HCT116 (cell line): ENCODE measurements at regions not wholly inside any gene's neighbourhood (a gene's known extent, or its start where the extent isn't known, plus 50 kb on each side); places are given as distances from the start of the nearest gene placed in this dataset.

Source experiments
- ATAC-seq: fragments of 200-7000 bp; cut with Tn5 transposase; 2 replicates; pipeline ENCODE4 v1.9.1; 2020; ENCODE audit warnings: mild to moderate bottlenecking, moderate library complexity
- BruUV-seq: library from RNA; stranded (reverse); fragments of 400-500 nt; replicated peaks from 2 replicates; lab custom pipeline; 2021; lab: Mats Ljungman, UMichigan
- CTCF ChIA-PET: fragments of 300-600 bp; sonication (Branson Sonifier 250); formaldehyde crosslinking; loops from one replicate; lab custom pipeline; 2021; ENCODE audit warnings: antibody characterized with exemption; lab: Charles Lee
- POLR2A ChIA-PET: fragments of 300-600, 350-600 bp; sonication (Branson Sonifier 250); formaldehyde crosslinking; loops from one replicate; lab custom pipeline; 2021; ENCODE audit warnings: antibody characterized with exemption; lab: Charles Lee
- RAD21 ChIA-PET, 2 experiments: fragments of 300-600 bp; sonication (Branson Sonifier 250); formaldehyde crosslinking; loops; one replicate each; lab custom pipeline; 2023; ENCODE audit warnings: low total read pairs in 2 of 2; ENCODE audit not compliant: uncharacterized antibody in 2 of 2, unreplicated experiment in 2 of 2, low non-redundant PET in 1 of 2; lab: Charles Lee
- DNase-seq: peaks from one replicate; pipeline ENCODE4 v3.0.0-alpha.2; 2010; ENCODE audit warnings: low read depth, low spot score
- H2AFZ ChIP-seq: fragments of 200-600 bp; shearing (Covaris generic), sonication (generic); 2 replicates; pipeline ENCODE4 v1.6.1; 2017; ENCODE audit warnings: low read depth, mixed run types, mixed read lengths, antibody characterized with exemption, low read length; ENCODE audit not compliant: poor library complexity, severe bottlenecking
- H3K27ac ChIP-seq: 2 replicates; pipeline ENCODE4 v1.5.1; 2012; ENCODE audit warnings: low read depth, low read length
- H3K27me3 ChIP-seq: fragments of 200-600 bp; sonication (generic); 2 replicates; pipeline ENCODE4 v1.6.1; 2016; ENCODE audit warnings: mixed run types, low read length, mixed read lengths; ENCODE audit not compliant: insufficient read depth
- H3K36me3 ChIP-seq, 2 experiments: fragments of 200-500 bp in 1 of 2; fragments of 200-600 bp in 1 of 2; sonication (Bioruptor generic) in 1 of 2; sonication (generic) in 1 of 2; 2 replicates each; pipeline versions ENCODE4 v1.5.1 to v1.6.1; 2014 to 2016; ENCODE audit warnings: low read length in 2 of 2, inconsistent platforms in 1 of 2, mixed read lengths in 1 of 2, mixed run types in 1 of 2; ENCODE audit not compliant: insufficient read depth in 2 of 2, control insufficient read depth in 1 of 2
- H3K4me1 ChIP-seq, 2 experiments: fragments of 200-600 bp in 1 of 2; sonication (generic) in 1 of 2; 2 replicates each; pipeline versions ENCODE4 v1.5.1 to v1.6.1; 2012 to 2017; ENCODE audit warnings: low read length in 2 of 2, inconsistent platforms in 1 of 2, mild to moderate bottlenecking in 1 of 2, mixed read lengths in 1 of 2, mixed run types in 1 of 2, moderate library complexity in 1 of 2; ENCODE audit not compliant: insufficient read depth in 2 of 2, control insufficient read depth in 1 of 2
- H3K4me2 ChIP-seq: fragments of 200-600 bp; sonication (generic); 2 replicates; pipeline ENCODE4 v1.6.1; 2017; ENCODE audit warnings: mixed run types, low read length, mixed read lengths
- H3K4me3 ChIP-seq, 2 experiments: fragments of 200-600 bp in 1 of 2; sonication (generic) in 1 of 2; replicated peaks in 1 of 2; 2 replicates each; pipeline ENCODE4 v1.5.1; 2011 to 2016; ENCODE audit warnings: low read length in 2 of 2, control low read depth in 1 of 2, low read depth in 1 of 2, mild to moderate bottlenecking in 1 of 2, mixed read lengths in 1 of 2, mixed run types in 1 of 2
- H3K79me2 ChIP-seq: fragments of 200-600 bp; sonication (generic); 2 replicates; pipeline ENCODE4 v1.6.1; 2017; ENCODE audit warnings: mild to moderate bottlenecking, mixed run types, low read length, moderate library complexity, mixed read lengths; ENCODE audit not compliant: insufficient read depth
- H3K9ac ChIP-seq: fragments of 200-600 bp; sonication (generic); 2 replicates; pipeline ENCODE4 v1.6.1; 2016; ENCODE audit warnings: low read length, mixed read lengths
- H3K9me2 ChIP-seq: fragments of 200-600 bp; sonication (generic), shearing (Covaris generic); 2 replicates; pipeline ENCODE4 v1.6.1; 2017; ENCODE audit warnings: mixed run types, mild to moderate bottlenecking, moderate library complexity; ENCODE audit not compliant: insufficient read depth
- H3K9me3 ChIP-seq, 2 experiments: fragments of 200-500 bp in 1 of 2; fragments of 200-600 bp in 1 of 2; sonication (Bioruptor generic) in 1 of 2; sonication (generic) in 1 of 2; 2 replicates each; pipeline ENCODE4 v1.6.1; 2014 to 2017; ENCODE audit warnings: low read length in 2 of 2, mixed read lengths in 2 of 2, inconsistent platforms in 1 of 2, low read depth in 1 of 2, mild to moderate bottlenecking in 1 of 2, mixed run types in 1 of 2, moderate library complexity in 1 of 2; ENCODE audit not compliant: control insufficient read depth in 1 of 2, insufficient read depth in 1 of 2
- H4K20me1 ChIP-seq: fragments of 200-600 bp; sonication (generic), shearing (Covaris generic); 2 replicates; pipeline ENCODE4 v1.6.1; 2017; ENCODE audit warnings: mixed run types, mild to moderate bottlenecking, moderate library complexity; ENCODE audit not compliant: insufficient read depth
- CBX3 ChIP-seq: IDR thresholded peaks from 2 replicates; pipeline ENCODE4 v1.6.1; 2012; ENCODE audit warnings: low read depth
- CEBPB ChIP-seq: IDR thresholded peaks from 2 replicates; pipeline ENCODE4 v1.6.1; 2012; ENCODE audit warnings: low read depth
- ELF1 ChIP-seq: IDR thresholded peaks from 2 replicates; pipeline ENCODE4 v1.6.1; 2012; ENCODE audit warnings: low read depth, borderline replicate concordance
- EZH2 ChIP-seq: fragments of 200-600 bp; sonication (generic); IDR thresholded peaks from 2 replicates; pipeline ENCODE4 v1.6.1; 2017; ENCODE audit warnings: antibody characterized with exemption, mixed run types
- EZH2phosphoT487 ChIP-seq: fragments of 200-600 bp; IDR thresholded peaks from 2 replicates; pipeline ENCODE4 v1.6.1; 2018; ENCODE audit warnings: antibody characterized with exemption, borderline replicate concordance
- JUND ChIP-seq: IDR thresholded peaks from 2 replicates; pipeline ENCODE4 v1.6.1; 2012
- POLR2A ChIP-seq: IDR thresholded peaks from 2 replicates; pipeline ENCODE4 v1.7.0; 2011; ENCODE audit warnings: borderline replicate concordance; ENCODE audit not compliant: insufficient read depth, insufficient read length; ENCODE audit errors: extremely low read depth
- REST ChIP-seq: IDR thresholded peaks from 2 replicates; pipeline ENCODE4 v1.6.1; 2012; ENCODE audit warnings: low read depth
- SIN3A ChIP-seq: IDR thresholded peaks from 2 replicates; pipeline ENCODE4 v1.6.1; 2012; ENCODE audit warnings: low read depth
- SP1 ChIP-seq: IDR thresholded peaks from 2 replicates; pipeline ENCODE4 v1.6.1; 2012; ENCODE audit warnings: low read depth
- SRF ChIP-seq: IDR thresholded peaks from 2 replicates; pipeline ENCODE4 v1.6.1; 2012; ENCODE audit warnings: low read depth
- TCF7L2 ChIP-seq: IDR thresholded peaks from 2 replicates; pipeline ENCODE4 v1.7.0; 2011; ENCODE audit warnings: borderline replicate concordance, inconsistent platforms; ENCODE audit not compliant: insufficient read depth, insufficient read length; ENCODE audit errors: extremely low read depth
- YY1 ChIP-seq: IDR thresholded peaks from 2 replicates; pipeline ENCODE4 v1.6.1; 2011; ENCODE audit warnings: low read length, low read depth, moderate library complexity, mild to moderate bottlenecking; ENCODE audit not compliant: insufficient replicate concordance; ENCODE audit errors: extremely low read depth
- ZBTB33 ChIP-seq: IDR thresholded peaks from 2 replicates; pipeline ENCODE4 v1.6.1; 2011; ENCODE audit warnings: mild to moderate bottlenecking, low read length, moderate library complexity; ENCODE audit not compliant: insufficient replicate concordance; ENCODE audit errors: extremely low read depth
- ZFX ChIP-seq: fragments of 450-650 bp; IDR thresholded peaks from 2 replicates; pipeline ENCODE4 v1.6.1; 2017
- ZNF274 ChIP-seq: fragments of 200-500 bp; sonication (Bioruptor generic); IDR thresholded peaks from 2 replicates; pipeline ENCODE4 v1.6.1; 2014; ENCODE audit warnings: mild to moderate bottlenecking, low read depth, low read length, inconsistent platforms
- intact Hi-C: fragments of 100-400 bp; cut with micrococcal nuclease; formaldehyde crosslinking; loops from 2 replicates; pipeline ENCODE4 v1.10.0; 2022
- TF ChIP-seq, protein P1 (sequence below): IDR thresholded peaks from 2 replicates; pipeline ENCODE4 v1.6.1; 2012
- TF ChIP-seq, protein P2 (sequence below), 3 experiments: fragments of 200-600 bp in 1 of 3; sonication (generic) in 1 of 3; IDR thresholded peaks in 2 of 3; conservative IDR thresholded peaks in 1 of 3; 2 replicates each; pipeline ENCODE4 v1.5.1; 2012 to 2017; ENCODE audit warnings: low read depth in 2 of 3, low read length in 2 of 3, antibody characterized with exemption in 1 of 3, borderline replicate concordance in 1 of 3, control low read depth in 1 of 3, mild to moderate bottlenecking in 1 of 3, mixed read lengths in 1 of 3, mixed run types in 1 of 3, moderate library complexity in 1 of 3; ENCODE audit not compliant: insufficient read depth in 1 of 3

DNA sequence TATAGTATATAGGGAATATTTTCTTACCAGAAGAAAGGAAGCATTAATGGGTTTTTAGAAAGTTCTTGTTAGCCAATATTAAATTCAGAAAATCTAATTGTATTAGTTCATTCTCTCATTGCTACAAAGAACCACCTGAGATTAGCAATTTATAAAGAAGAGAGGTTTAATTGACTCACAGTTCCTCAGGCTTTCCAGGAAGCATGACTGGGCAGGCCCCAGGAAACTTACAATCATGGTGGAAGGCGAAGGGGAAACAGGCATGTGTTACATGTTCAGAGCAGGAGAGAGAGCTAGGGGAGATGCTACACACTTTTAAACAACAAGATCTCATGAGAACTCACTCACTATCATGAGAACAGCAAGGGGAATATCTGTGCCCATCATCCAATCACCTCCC, 304.0 kb upstream of the CDH12 start (continued):
- TF ChIP-seq REST (no peak), POLR2A (no peak), SIN3A (no peak), ZFX (no peak), SP1 (no peak), CEBPB (no peak), SRF (no peak), YY1 (no peak)

- no peak overlapping the region for H2AFZ ChIP-seq
- intact Hi-C loops: no loop called here
- H3K27ac ChIP-seq: no peak overlapping the region
- H3K4me2 ChIP-seq: no peak overlapping the region
- CTCF ChIA-PET: no interaction called here
- no peaks in the 10 kb centered on the region for H4K20me1 ChIP-seq
- no TSS peak for BruUV-seq
- POLR2A ChIA-PET: no interaction called here
- DNase-seq: no peak
- no peak overlapping the region for H3K9ac ChIP-seq
- no peaks in the 10 kb centered on the region for H3K9me2 ChIP-seq
- no peak for ATAC-seq
- RAD21 ChIA-PET: no interaction called here
- H3K79me2 ChIP-seq: no peaks in the 10 kb centered on the region
- H3K36me3 ChIP-seq: no peaks in the 10 kb centered on the region
- peaks cover 13 to 23% of the 10 kb centered on the region in 2 experiments; a peak in 2 of 4 replicates for H3K9me3 ChIP-seq
- no peaks in the 10 kb centered on the region for H3K27me3 ChIP-seq
- H3K4me3 ChIP-seq: no peak overlapping the region
- no peaks in the 10 kb centered on the region for H3K4me1 ChIP-seq
- TF ChIP-seq CBX3 (no peak), SP1 (no peak), ZFX (no peak), TCF7L2 (no peak), EZH2phosphoT487 (no peak), ZNF274 (no peak), ELF1 (no peak), EZH2 (no peak), ZBTB33 (no peak), JUND (no peak)
- TF ChIP-seq, protein P1, sequence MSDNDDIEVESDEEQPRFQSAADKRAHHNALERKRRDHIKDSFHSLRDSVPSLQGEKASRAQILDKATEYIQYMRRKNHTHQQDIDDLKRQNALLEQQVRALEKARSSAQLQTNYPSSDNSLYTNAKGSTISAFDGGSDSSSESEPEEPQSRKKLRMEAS: no peak
- TF ChIP-seq, protein P2, sequence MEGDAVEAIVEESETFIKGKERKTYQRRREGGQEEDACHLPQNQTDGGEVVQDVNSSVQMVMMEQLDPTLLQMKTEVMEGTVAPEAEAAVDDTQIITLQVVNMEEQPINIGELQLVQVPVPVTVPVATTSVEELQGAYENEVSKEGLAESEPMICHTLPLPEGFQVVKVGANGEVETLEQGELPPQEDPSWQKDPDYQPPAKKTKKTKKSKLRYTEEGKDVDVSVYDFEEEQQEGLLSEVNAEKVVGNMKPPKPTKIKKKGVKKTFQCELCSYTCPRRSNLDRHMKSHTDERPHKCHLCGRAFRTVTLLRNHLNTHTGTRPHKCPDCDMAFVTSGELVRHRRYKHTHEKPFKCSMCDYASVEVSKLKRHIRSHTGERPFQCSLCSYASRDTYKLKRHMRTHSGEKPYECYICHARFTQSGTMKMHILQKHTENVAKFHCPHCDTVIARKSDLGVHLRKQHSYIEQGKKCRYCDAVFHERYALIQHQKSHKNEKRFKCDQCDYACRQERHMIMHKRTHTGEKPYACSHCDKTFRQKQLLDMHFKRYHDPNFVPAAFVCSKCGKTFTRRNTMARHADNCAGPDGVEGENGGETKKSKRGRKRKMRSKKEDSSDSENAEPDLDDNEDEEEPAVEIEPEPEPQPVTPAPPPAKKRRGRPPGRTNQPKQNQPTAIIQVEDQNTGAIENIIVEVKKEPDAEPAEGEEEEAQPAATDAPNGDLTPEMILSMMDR (IDR thresholded peaks at IDR 0.05 in 2 of 3, conservative IDR thresholded peaks at IDR 0.05 in 1 of 3; ENCODE audit: borderline replicate concordance in 1 of 3, insufficient read depth in 1 of 3, low read depth in 2 of 3, low read length in 2 of 3): no peak
Observed at GRCh38 chr5:23147625-23148024, 294.5 kb upstream of the CDH12 start.
